NCI-H226 (cell line): ENCODE measurements at regions not wholly inside any gene's neighbourhood (a gene's known extent, or its start where the extent isn't known, plus 50 kb on each side); places are given as distances from the start of the nearest gene placed in this dataset.

Experiments
- DNase-seq: peaks from one replicate; pipeline ENCODE4 v3.0.0-alpha.2; 2015

DNA sequence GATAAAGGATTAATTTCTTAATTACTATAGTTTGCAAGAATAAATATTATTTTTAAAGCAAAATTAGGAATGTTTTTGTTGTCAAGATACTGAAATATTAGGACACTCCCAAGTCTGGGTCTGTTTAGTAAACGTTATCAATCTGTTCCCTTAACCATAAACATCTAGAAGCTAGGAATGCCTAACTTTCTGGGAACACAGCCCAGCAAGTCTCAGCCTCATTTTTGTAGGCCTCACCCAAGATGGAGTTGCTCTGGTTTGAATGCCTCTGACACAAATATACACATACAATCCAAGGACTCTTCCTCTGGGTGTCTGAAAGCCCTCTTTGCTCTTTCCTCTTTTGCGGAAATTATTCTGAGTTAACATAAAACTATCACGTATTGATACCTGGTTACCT lies 487.4 kb upstream of the CELF2 start:
- no peak for DNase-seq

DNA sequence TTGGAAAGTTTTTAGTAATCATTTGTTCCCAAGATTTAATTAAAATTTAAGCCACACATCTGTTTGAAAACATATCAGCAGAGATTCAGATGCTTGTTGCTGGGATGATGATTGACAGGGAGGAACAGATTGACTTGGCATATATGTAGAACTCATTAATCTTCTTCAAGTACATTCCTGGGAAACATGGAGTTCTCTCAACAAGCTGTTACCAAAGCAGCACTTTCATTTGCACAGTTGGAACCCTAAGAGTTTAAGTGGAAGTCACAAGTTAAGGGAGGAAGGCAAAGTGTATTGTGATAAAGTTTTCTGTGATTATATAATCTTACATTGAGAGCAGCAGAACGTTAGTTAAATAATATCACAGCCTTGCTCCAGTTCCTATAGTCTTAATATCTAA lies 485.4 kb upstream of the CELF2 start:
- DNase-seq = no peak

DNA sequence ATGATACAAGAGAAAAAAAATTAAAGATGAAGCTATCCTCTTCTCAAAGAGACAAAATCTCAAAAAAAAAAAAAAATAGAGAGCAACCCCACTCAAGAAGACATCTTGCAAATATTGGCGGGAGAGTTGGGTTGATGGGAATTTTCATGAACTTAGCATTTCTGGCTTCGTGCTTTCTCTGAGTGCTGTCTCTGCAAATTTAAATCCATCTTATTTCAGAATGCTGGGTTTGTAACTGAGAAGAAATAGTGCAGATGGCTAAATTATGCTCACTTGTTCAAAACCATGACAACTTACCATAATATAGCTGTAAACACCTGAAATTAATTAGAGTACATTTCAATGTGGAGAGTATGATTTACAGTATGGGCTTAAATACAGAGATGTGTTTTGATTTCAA lies 484.8 kb upstream of the CELF2 start:
- DNase-seq = no peak

DNA sequence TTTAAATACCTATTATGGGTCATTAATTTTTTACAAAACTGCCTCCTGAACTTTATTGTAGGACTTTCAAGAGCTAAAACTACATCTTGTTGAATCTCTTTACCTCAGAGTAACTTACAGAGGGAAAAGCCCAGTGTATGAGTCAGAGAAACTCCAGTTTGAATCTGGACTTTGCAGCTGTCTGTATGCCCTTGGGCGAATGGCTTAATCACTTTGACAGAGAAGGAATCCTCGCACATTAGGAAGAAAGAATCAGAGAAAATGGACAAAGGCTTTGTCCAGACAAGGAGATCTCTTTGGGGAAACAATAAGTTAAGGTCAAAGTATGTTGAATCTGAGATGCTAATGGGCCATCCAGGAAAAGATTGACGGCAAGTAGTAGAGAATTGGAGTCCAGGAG lies 484.2 kb upstream of the CELF2 start:
- peak; percentile 69 for DNase-seq

DNA sequence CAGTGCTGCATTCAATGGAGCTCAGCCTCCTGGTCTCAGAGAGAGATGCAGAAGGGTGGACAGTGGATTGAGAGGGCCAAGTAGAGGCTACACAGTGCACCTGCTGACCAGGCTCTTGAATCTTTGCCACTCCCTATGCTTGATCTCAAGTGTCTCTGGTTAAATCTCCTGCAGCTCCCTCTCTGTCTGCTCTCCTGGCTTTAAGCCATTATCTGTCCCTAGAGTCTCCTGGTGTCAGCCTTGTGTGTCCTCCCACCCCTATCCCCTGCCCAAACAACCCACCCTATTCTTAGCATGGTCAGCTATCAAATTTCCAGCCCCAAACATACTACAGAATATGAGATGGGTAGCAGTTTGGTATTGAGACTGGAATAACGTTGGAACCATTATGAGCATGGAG lies 479.3 kb upstream of the CELF2 start:
- DNase-seq = no peak

DNA sequence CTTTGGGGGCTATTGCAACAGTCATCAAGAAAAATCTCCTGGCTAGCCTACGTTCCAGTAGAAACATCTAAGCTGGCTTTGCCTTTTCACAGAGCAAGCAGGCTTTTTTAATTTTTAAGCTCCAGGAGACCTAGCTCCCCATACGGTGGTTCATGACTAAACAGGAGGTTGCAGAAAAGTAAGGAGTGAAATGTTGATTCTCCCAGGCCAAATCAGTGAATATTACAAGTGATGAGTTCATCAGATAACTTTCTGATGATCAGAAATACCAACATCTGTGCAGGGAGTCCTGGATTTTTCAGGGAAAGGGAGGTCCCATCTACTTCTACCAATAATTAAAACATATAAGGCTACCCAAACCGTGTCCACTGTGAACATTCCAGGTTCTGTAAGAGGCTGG lies 477.3 kb upstream of the CELF2 start:
- DNase-seq = no peak

DNA sequence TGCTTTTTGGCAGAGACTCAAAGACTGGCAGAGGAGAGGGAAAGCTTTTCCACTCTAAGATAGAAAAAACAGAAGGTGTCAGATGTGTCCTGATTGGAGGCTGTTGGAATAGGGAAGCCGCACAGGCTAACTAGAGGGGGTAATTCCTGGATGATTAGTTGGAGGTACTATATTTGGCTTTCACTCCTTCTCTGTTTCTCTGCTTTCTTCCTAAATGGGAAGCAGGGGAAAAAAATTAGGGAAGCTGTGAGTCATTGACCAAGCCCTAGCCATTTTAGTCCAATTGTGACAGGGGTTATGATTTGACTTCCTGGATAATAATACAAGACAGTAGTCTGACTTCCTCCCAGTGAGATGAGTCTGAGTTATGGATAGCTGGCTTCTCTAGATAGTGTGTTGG lies 475.2 kb upstream of the CELF2 start:
- no peak for DNase-seq

DNA sequence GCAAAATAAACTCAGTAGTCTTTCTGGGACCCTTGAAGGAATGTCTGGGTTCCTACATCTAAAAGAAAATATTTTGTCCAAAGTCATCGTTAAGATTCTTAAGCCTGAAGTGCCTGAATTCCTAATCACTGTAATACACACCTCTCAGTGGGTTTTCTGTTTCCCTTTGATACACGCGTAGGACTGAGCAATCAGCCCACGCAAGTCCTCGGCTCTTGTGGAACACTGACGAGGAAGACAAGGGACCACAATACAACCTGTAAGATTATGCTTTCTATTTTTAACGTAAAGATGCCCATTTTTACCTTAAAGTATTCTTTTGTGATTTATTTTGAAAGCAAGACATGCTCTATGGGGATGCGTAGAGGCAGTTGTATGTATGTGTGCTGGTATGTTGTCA lies 472.8 kb upstream of the CELF2 start:
- no peak for DNase-seq

DNA sequence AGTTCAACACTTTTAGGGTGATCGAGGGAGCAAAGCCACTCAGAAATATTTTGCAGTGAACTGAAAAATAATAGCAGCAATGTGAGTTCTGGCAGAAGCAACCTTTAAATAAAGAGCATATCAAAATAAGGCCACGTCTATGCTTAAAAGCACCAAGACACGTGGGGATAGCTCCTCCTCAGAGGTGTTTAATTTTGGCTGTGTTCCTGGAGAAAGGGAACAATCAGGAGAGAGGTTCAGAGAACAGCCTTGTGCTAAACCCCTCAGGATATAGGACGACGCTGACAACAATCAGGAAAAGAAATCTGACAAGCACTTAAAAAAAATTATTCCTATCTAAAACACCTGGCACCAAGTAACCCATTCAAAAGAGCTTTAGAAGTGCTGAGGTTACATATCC lies 471.9 kb upstream of the CELF2 start:
- no peak for DNase-seq

DNA sequence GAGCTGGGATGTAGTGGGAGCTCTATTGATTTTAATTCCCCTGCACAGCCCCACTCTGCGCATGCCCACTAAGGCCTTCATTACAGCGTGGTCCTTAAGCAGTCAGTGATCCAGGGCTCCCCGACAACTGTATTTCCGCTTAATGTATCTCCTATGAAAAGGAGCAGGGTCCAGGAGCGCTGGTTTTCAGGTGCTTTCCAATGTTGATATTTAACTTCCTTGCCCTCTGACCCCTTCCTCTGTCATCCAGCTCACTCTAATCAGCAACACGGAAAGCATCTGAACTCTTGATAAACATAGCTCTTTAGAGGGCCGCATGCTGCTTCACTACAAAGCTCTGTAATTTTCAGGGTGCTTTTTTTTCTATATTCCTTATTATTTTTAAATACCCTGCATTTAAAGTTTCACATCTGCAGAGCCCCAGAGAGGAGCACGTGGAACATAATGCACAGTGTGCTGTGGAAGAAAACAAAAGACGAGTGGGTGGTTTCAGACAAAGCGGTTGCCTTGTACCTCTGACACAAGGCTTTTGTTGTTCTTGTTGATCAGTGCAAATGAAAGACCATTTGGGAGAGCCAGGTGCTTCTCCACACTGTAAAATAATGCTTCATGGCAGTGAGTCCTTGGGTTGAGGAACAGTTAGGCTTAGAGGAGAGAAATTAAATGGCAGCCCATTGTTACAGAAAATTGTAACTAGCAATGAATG lies 465.9 kb upstream of the CELF2 start:
- no peak for DNase-seq

DNA sequence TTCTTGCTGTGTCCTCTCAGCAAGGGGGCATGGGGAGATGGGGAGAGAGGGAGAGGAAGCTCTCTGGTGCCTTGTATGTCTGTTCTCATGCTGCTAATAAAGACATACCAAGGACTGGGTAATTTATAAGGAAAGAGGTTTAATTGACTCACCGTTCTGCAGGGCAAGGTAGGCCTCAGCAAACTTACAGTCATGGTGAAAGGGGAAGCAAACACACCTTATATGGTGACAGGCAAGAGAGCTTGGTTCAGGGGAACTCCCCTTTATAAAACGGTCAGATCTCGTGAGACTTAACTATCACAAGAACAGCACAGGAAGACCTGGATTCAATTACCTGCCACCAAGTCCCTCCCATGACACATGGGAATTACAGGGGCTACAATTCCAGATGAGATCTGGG lies 464.7 kb upstream of the CELF2 start:
- DNase-seq = no peak

DNA sequence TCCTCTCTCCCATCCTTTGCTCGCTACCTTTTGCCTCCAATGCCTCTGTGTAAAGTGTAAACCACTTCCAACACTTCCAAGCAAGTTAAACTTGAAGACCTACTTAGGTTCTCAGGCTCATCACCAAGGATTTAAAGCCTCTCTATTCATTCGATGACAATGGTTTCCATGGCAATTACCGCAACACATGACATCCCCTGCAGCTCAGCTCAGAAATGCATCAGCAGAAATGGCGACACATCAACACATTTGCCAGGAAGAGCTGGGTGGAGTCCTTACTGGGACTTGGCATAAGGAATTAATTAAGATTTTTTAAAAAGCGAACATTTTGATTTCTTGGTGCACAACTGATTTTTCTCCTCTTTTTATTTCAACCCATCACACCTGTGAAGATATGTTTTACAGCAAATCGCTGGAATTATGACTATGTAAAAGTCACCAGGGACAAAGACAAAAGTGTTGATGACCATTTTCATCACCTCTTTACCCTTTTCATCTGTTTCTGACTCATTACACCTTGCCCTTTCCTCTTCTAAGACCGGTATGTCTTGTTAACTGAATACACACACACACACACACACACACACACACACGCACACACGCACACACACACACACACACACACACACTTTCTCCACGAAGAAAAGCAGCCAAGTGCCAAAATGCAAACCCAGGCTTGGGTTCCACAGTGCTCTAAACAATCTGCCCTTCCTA lies 453.4 kb upstream of the CELF2 start:
- DNase-seq = no peak

DNA sequence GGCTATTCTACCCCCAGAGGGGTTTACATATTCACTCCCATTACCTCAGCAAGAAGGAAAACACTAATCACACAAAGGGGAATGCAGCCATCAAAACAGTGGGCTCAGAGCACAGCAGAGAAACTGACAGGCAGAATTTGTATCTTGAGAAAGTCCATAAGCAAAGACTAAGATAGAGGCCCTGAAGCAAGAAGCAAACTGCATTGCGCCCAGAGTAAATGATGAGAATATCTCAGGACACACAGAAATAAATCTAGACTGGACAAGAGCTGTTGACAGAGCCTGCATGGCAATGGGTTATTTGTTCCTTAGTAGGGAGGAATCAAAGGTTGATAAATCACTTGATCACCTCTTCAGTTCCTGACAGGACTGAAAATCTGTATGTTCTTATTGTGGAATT lies 440.7 kb upstream of the CELF2 start:
- DNase-seq = no peak

DNA sequence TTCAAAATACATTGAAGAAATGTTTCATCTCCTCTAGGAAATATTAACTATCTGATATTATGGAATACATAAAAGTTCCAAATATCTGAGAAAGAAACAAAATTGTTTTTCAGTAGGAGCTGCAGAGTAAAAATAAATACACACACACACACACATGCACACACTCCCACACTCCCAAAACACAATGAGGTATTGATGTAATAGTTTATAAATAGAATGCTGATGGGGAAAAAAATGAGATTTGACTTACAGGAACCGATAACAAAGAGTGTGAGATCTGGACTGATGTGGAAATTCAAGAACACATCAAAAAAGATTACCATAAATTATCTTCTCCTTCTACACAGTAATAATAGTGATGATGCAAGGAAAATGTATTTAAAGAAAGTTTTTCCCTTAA lies 438.0 kb upstream of the CELF2 start:
- DNase-seq = no peak

DNA sequence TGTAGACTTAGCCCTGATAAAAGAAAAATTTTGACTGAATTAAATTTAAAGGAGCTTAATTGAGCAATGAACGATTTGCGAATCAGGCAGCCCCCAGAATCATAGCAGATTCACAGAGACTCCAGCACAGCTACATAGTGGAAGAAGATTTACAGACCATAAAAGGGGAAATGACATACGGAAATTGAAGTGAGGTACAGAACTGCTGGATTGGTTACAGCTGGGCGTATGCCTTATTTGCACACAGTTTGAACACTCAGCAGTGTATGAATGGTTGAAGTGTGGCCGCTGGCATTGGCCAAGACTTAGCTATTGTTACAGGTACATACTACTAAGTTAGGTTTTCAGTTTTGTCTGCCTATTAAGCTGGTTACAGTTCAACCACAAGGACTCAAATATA lies 433.5 kb upstream of the CELF2 start:
- no peak for DNase-seq

DNA sequence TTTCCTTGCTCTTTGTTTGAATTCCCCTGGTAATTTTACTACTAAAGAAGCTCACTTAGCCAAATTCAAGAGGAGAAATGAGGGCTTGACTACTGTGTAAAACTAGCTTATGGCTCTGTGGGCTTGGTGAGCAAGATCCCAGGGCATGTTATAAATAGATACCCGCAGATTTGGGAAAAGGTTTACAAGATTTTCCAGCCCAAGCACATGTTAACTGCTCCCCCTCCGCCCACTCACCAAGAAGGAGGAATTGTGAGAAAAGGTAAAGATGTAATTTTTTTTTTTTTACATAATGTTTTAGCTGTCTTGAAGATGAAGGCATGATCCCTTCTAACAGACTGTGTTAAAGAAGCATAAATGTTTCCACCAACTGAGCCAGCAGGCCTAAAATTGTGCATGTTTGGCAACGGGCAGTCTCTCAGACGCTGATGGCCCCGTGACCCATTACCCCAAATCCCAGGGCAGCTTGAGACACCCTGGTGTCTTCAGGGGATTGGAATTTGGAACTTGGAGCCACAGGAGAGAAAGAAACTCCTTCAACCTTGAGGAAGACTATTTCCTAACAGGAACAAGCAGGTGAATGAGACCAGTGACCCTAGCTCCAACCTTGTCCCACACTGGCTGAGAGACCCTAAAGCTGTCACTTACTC lies 429.8 kb upstream of the CELF2 start:
- no peak for DNase-seq

DNA sequence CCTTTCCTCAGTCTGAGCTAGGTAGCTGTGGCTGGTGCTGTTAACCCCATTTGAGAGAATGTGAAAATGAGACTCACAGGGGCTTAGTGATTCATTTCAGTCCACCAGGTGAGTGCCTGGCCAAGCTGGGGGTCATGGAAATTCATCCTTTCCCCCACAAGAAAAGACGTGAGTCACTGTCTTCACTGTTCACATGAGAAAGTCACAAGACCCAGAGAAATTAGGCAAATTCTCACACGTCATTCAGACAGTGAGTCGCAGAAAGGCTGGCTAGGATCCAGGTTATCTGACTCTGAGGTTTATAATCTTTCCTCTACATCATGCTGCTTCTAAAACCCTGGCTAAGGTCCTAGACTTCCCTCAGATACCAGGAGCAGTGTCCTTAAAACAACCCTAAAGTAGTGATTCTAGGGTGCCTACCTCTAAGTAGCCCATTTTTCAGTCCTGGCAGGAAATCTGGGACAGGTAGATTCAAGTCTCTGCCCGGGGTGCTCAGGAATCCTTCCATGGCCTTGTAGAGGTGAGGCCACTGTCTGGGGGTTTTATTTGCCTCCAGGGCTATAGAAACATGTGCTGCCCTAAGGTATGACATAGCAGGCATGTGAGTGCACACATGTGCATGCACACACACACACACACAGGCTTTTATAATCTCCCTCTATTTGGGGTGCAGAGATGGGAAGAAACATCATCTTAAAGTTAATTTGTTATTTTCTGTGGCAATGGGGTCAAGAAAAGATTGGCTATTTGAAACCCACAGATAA lies 427.9 kb upstream of the CELF2 start:
- peak; percentile 80 for DNase-seq

DNA sequence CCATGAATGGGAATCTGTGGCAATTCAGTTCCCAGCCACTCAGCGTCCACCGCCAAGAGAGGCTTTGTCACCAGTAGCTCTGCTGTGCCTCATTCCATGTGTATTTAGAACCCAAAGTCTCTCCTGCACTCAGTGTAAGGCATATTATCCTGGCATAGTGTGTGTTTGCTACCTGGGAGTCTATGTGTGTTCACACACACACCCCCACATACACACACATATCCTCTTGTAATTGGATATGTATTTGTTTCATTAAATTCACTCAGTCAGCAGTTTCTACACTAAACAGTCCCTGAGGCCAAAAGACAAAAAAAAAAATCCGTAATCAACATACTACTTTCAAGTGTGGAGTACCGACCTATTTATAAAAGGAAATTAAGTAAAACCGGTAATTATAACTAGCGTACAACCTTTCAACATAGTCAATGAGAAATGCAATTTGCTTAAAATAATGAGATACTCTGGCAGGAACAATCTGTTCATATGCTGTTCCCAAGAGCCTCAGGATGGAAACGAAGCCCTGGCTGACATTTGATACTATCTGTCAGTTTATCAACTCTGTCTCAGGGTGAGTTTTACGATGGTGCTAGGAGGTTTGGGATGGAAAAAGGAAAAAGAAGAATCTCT lies 425.8 kb upstream of the CELF2 start:
- DNase-seq = no peak

DNA sequence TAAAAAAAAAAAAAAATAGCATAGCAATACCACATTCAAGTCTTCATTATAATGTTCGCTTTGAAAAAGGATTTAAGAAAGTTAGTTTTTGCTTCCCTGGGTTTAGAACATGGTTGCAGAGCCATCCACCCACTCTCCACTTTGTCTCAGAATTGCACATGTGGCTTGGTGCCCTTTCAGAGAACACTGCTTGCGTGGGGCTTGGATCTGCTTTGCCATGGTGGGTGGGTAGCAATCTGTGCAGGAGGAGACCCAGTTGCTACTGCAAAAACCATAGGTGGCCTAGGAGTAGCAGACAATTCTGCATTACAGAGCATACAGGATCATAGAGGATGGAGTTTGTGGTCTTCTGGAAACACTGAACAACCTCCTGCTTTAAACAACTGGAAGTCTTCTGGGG lies 421.4 kb upstream of the CELF2 start:
- no peak for DNase-seq

DNA sequence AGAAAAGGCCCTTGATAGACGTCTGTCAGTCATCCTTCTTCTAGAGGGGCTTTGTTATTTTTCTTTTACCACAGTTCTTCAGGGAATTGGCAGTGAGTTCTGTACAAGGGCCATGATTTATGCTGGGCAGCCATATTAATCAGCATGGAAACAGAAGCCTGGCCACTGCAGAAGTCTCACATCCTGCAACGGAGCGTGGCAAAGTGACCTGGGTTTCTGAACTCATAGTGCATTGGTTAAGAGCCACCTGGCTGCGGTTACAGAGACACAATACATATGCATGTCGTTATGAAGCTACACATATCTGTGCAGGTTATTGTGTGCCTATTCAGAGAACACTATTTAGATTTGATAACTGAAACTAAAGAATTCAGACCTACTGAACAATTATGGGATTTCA lies 419.4 kb upstream of the CELF2 start:
- no peak for DNase-seq

DNA sequence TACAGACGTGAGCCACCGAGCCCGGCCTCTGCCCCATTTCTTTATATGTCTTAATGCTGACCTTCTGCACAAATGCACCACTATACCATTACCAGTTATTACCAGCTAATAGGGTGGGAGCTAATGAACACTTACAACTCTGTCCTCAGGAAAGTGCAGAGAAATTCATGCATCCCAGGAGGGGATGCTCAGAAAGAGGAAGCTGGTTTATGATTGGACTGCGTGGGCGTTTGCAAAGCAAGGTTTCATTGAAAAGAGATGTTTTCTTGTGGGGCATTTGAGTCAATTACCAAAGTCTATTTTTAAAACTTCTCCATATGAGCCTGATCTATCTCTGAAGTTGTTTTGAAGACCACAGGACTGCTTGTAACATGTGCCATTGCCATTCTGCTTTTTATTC lies 417.7 kb upstream of the CELF2 start:
- DNase-seq = no peak

DNA sequence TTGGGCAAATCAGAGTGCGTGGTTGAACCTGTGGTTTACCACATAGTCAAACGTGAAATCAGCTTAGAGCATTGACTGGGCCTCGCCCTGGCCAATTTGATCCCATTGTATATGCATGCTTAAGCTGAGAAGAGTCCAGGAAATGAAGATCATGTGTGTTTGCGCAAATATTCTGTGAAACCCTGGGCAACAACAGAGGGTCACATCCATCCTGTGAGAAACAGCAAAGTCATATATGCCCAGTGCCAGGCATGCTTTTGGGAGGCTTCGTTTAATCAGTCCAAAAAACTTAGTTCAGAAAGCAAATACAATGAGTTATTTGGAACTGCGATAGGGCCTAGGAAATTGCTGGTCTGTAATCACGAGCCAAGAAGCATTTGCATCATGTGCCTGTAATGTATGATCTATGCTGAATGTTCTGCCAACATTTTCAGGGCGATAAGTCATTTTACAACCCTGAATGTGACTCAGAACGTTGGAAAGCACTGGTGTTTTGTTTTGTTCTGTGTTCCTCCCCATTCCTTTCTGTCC lies 412.1 kb upstream of the CELF2 start:
- DNase-seq = peak; percentile 74

DNA sequence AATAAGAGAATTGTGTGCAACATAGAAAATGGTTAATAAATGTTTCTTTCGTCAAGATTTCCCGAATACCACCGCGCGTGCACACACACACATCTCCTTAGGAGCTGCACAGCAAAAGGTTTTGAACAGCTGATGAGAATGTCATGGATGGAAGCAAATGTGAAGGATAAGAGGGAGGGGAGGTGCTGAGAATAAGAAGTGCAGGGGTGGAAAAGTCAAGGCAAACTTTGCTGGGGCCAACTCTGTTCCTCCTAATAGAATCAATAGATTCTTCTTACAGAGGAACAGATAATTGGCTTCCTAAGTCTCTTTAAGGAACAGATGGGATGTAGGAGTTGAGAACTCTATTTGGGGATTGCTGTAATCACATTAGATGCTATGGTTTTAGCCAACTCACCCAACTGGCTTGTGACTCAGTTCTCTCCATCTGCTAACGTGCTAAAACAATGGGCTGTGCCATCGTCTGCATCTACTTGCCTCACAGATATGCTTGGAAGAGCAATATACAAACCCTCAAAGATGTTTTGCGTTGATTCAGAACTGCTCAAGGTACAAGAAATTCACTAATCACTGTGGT lies 408.2 kb upstream of the CELF2 start:
- DNase-seq = no peak
